ENCODE measurements at regions not wholly inside any gene's neighbourhood (a gene's known extent, or its start where the extent isn't known, plus 50 kb on each side); places are given as distances from the start of the nearest gene placed in this dataset.

GRCh38 chr14:81691931-81692330 lies 158.3 kb upstream of the SEL1L start:
- TF ChIP-seq CTCF (conservative IDR thresholded peaks at IDR 0.05; ENCODE audit: low read length) (no peak), EZH2phosphoT487 (IDR thresholded peaks at IDR 0.05; ENCODE audit: borderline replicate concordance, low read depth, low read length) (no peak)

All from OCI-LY7 (cell line).